NCI-H2029 (cell line): ENCODE measurements at regions not wholly inside any gene's neighbourhood (a gene's known extent, or its start where the extent isn't known, plus 50 kb on each side); places are given as distances from the start of the nearest gene placed in this dataset.
A peak's percentile ranks its signal among the peaks of the same experiment; 100 is the strongest.

ENCODE experiments used
- DNase-seq: peaks from one replicate; lab custom pipeline; 2025; lab: John Stamatoyannopoulos, UW

GRCh38 chr11:134624166-134624920 is 212.3 kb upstream of the B3GAT1 start:
- no peak for DNase-seq

- no peak for DNase-seq
Observed at GRCh38 chr11:134623711-134624110, 211.7 kb upstream of the B3GAT1 start.

- DNase-seq = no peak
Observed at GRCh38 chr11:134622458-134622857, 210.4 kb upstream of the B3GAT1 start.

GRCh38 chr11:134617360-134617759 is 205.3 kb upstream of the B3GAT1 start:
- DNase-seq = no peak

- no peak for DNase-seq
Observed at GRCh38 chr11:134616038-134616437, 204.0 kb upstream of the B3GAT1 start.

- DNase-seq = no peak
Observed at GRCh38 chr11:134615041-134615615, 203.1 kb upstream of the B3GAT1 start.

GRCh38 chr11:134614141-134614540 is 202.1 kb upstream of the B3GAT1 start:
- DNase-seq = no peak

GRCh38 chr11:134613646-134614045 is 201.6 kb upstream of the B3GAT1 start:
- DNase-seq = no peak

- DNase-seq = no peak
Observed at GRCh38 chr11:134612140-134613030, 200.3 kb upstream of the B3GAT1 start.

GRCh38 chr11:134611537-134611936 is 199.5 kb upstream of the B3GAT1 start:
- no peak for DNase-seq

- no peak for DNase-seq
Observed at GRCh38 chr11:134610116-134610910, 198.3 kb upstream of the B3GAT1 start.

- no peak for DNase-seq
Observed at GRCh38 chr11:134609361-134610115, 197.5 kb upstream of the B3GAT1 start.

- peak; percentile 1 for DNase-seq
Observed at GRCh38 chr11:134607963-134608750, 196.1 kb upstream of the B3GAT1 start.

GRCh38 chr11:134606251-134606650 is 194.2 kb upstream of the B3GAT1 start:
- DNase-seq = no peak

GRCh38 chr11:134604886-134605285 is 192.8 kb upstream of the B3GAT1 start:
- no peak for DNase-seq

- DNase-seq = no peak
Observed at GRCh38 chr11:134599299-134599771, 187.3 kb upstream of the B3GAT1 start.

- no peak for DNase-seq
Observed at GRCh38 chr11:134598368-134598767, 186.3 kb upstream of the B3GAT1 start.

- no peak for DNase-seq
Observed at GRCh38 chr11:134597452-134597851, 185.4 kb upstream of the B3GAT1 start.

GRCh38 chr11:134596404-134596803 is 184.4 kb upstream of the B3GAT1 start:
- no peak for DNase-seq

GRCh38 chr11:134592391-134592990 is 180.4 kb upstream of the B3GAT1 start:
- DNase-seq = peak; percentile 11
